GM12878 (cell line): ENCODE measurements at regions not wholly inside any gene's neighbourhood (a gene's known extent, or its start where the extent isn't known, plus 50 kb on each side); places are given as distances from the start of the nearest gene placed in this dataset.

ENCODE experiments used
- ATAC-seq: fragments of 200-7000 bp; cut with Tn5 transposase; 3 replicates; pipeline ENCODE4 v1.9.1; 2020; ENCODE audit warnings: mild to moderate bottlenecking, moderate library complexity
- BruUV-seq: library from RNA; stranded (reverse); fragments of 400-500 nt; replicated peaks from 2 replicates; lab custom pipeline; 2021; lab: Mats Ljungman, UMichigan
- CTCF ChIA-PET: fragments of 300-600 bp; sonication (Branson Sonifier 250); formaldehyde crosslinking; extraction: SDS; loops from one replicate; lab custom pipeline; 2021; ENCODE audit warnings: inconsistent platforms; lab: Yijun Ruan, JAX
- POLR2A ChIA-PET: fragments of 350-600 bp; formaldehyde crosslinking; extraction: SDS; loops from one replicate; lab custom pipeline; 2021; ENCODE audit warnings: inconsistent platforms; lab: Charles Lee
- RAD21 ChIA-PET: fragments of 300-600 bp; sonication (Branson Sonifier 250); formaldehyde crosslinking; loops from one replicate; lab custom pipeline; 2023; ENCODE audit warnings: antibody characterized with exemption; ENCODE audit not compliant: unreplicated experiment; lab: Charles Lee
- SMC1A ChIA-PET: fragments of 300-600 bp; sonication (Branson Sonifier 250); formaldehyde crosslinking; loops from one replicate; lab custom pipeline; 2023; ENCODE audit not compliant: unreplicated experiment, uncharacterized antibody; lab: Charles Lee
- DNase-seq: peaks from one replicate; pipeline ENCODE4 v3.0.0-alpha.2; 2011; ENCODE audit warnings: low read depth, low spot score
- FAIRE-seq: peaks from 3 replicates; lab custom pipeline; 2011; peaks lifted over from hg19 to GRCh38; lab: Jason Lieb, UNC
- H2AFZ ChIP-seq: 2 replicates; pipeline ENCODE4 v1.6.0; 2011; ENCODE audit warnings: low read depth, low read length, control low read depth; ENCODE audit not compliant: control insufficient read depth
- H3K27ac ChIP-seq: 2 replicates; pipeline ENCODE4 v1.5.1; 2011; ENCODE audit warnings: control low read depth; ENCODE audit not compliant: control insufficient read depth, insufficient read depth
- H3K27me3 ChIP-seq, 2 experiments: replicated peaks in 1 of 2; 2 replicates each; pipeline versions ENCODE4 v1.6.0 to v1.6.1; 2011; ENCODE audit warnings: low read length in 1 of 2; ENCODE audit not compliant: control insufficient read depth in 2 of 2, insufficient read depth in 2 of 2
- H3K36me3 ChIP-seq, 2 experiments: 2 replicates each; pipeline ENCODE4 v1.5.1; 2011; ENCODE audit warnings: low read length in 1 of 2; ENCODE audit not compliant: control insufficient read depth in 2 of 2, insufficient read depth in 2 of 2
- H3K4me1 ChIP-seq: 2 replicates; pipeline ENCODE4 v1.6.1; 2011; ENCODE audit warnings: mild to moderate bottlenecking, low read length, moderate library complexity, mixed read lengths; ENCODE audit not compliant: control insufficient read depth, insufficient read depth
- H3K4me2 ChIP-seq: 2 replicates; pipeline ENCODE4 v1.6.0; 2011; ENCODE audit warnings: control low read depth; ENCODE audit not compliant: control insufficient read depth, insufficient read depth
- H3K4me3 ChIP-seq: fragments of 200-600 bp; sonication (generic); 2 replicates; pipeline ENCODE4 v1.5.1; 2016
- H3K79me2 ChIP-seq: 2 replicates; pipeline ENCODE4 v1.6.0; 2011; ENCODE audit warnings: low read length; ENCODE audit not compliant: control insufficient read depth, insufficient read depth
- H3K9ac ChIP-seq: 2 replicates; pipeline ENCODE4 v1.8.0; 2011; ENCODE audit warnings: low read length, control low read depth, mixed read lengths; ENCODE audit not compliant: control insufficient read depth, insufficient read depth
- H3K9me3 ChIP-seq: replicated peaks from 3 replicates; pipeline ENCODE4 v1.5.1; 2011; ENCODE audit warnings: mild to moderate bottlenecking, low read length; ENCODE audit not compliant: control insufficient read depth, insufficient read depth
- H4K20me1 ChIP-seq: 2 replicates; pipeline ENCODE4 v1.6.0; 2011; ENCODE audit not compliant: control insufficient read depth, insufficient read depth
- ATF7 ChIP-seq: fragments of 450-650 bp; IDR thresholded peaks from 2 replicates; pipeline ENCODE4 v1.6.1; 2016; ENCODE audit warnings: low read depth, mild to moderate bottlenecking
- BMI1 ChIP-seq: fragments of 450-650 bp; IDR thresholded peaks from 2 replicates; pipeline ENCODE4 v1.6.1; 2016; ENCODE audit warnings: mild to moderate bottlenecking, moderate library complexity, borderline replicate concordance
- CBFB ChIP-seq: IDR thresholded peaks from 2 replicates; pipeline ENCODE4 v1.6.1; 2016; ENCODE audit warnings: antibody characterized with exemption, low read depth
- CBX5 ChIP-seq: sonication (generic); IDR thresholded peaks from 2 replicates; pipeline ENCODE4 v1.6.1; 2016; ENCODE audit warnings: low read depth, moderate library complexity, mild to moderate bottlenecking, inconsistent platforms
- FOXK2 ChIP-seq: fragments of 450-650 bp; IDR thresholded peaks from 2 replicates; pipeline ENCODE4 v1.6.1; 2017; ENCODE audit warnings: mild to moderate bottlenecking, moderate library complexity
- HCFC1 ChIP-seq: fragments of 150-350 bp; IDR thresholded peaks from 2 replicates; pipeline ENCODE4 v1.6.1; 2014; ENCODE audit warnings: low read length
- IKZF2 ChIP-seq, 2 experiments: fragments of 450-650 bp; IDR thresholded peaks; 2 replicates each; pipeline ENCODE4 v1.6.1; 2017; ENCODE audit warnings: mild to moderate bottlenecking in 2 of 2, moderate library complexity in 2 of 2
- MEF2B ChIP-seq: fragments of 450-650 bp; IDR thresholded peaks from 2 replicates; pipeline ENCODE4 v1.6.1; 2018; ENCODE audit warnings: mild to moderate bottlenecking, moderate library complexity; ENCODE audit not compliant: partially characterized antibody, poor library complexity, severe bottlenecking
- NBN ChIP-seq: fragments of 450-650 bp; IDR thresholded peaks from 2 replicates; pipeline ENCODE4 v1.6.1; 2016
- NFIC ChIP-seq: IDR thresholded peaks from 2 replicates; pipeline ENCODE4 v1.6.1; 2012; ENCODE audit warnings: low read depth, mild to moderate bottlenecking, inconsistent platforms, low read length, moderate library complexity
- NR2C2 ChIP-seq: IDR thresholded peaks from 2 replicates; pipeline ENCODE4 v1.6.1; 2011; ENCODE audit warnings: borderline replicate concordance, low read depth; ENCODE audit not compliant: control insufficient read depth, insufficient read length
- RUNX3 ChIP-seq: IDR thresholded peaks from 2 replicates; pipeline ENCODE4 v1.6.1; 2012; ENCODE audit warnings: low read length, inconsistent platforms
- SIX5 ChIP-seq: IDR thresholded peaks from 2 replicates; pipeline ENCODE4 v1.6.1; 2011; ENCODE audit warnings: mild to moderate bottlenecking, low read depth, low read length, moderate library complexity; ENCODE audit not compliant: severe bottlenecking
- SMC3 ChIP-seq: IDR thresholded peaks from 2 replicates; pipeline ENCODE4 v1.6.1; 2011; ENCODE audit warnings: low read length, improper control_type of control experiment, borderline replicate concordance
- SP1 ChIP-seq: IDR thresholded peaks from one replicate; pipeline ENCODE4 v1.6.1; 2011; ENCODE audit warnings: low read depth, low read length
- SREBF2 ChIP-seq: IDR thresholded peaks from 2 replicates; pipeline ENCODE4 v1.6.1; 2012; ENCODE audit warnings: mild to moderate bottlenecking, low read length
- SRF ChIP-seq, 2 experiments: IDR thresholded peaks; 2 replicates each; pipeline ENCODE4 v1.6.1; 2011; ENCODE audit warnings: low read depth in 2 of 2, low read length in 2 of 2, mild to moderate bottlenecking in 1 of 2, moderate library complexity in 1 of 2
- STAT3 ChIP-seq: IDR thresholded peaks from 2 replicates; pipeline ENCODE4 v1.6.1; 2011; ENCODE audit warnings: low read depth, low read length, improper control_type of control experiment
- TBL1XR1 ChIP-seq: IDR thresholded peaks from 2 replicates; pipeline ENCODE4 v1.6.1; 2012; ENCODE audit warnings: low read depth, low read length, improper control_type of control experiment
- ZBED1 ChIP-seq: IDR thresholded peaks from 2 replicates; pipeline ENCODE4 v1.6.1; 2016; ENCODE audit warnings: borderline replicate concordance
- ZNF24 ChIP-seq: fragments of 450-650 bp; IDR thresholded peaks from 2 replicates; pipeline ENCODE4 v1.6.1; 2017; ENCODE audit warnings: antibody characterized with exemption, mild to moderate bottlenecking
- ZNF274 ChIP-seq: IDR thresholded peaks from one replicate; pipeline ENCODE4 v1.8.0; 2011; ENCODE audit not compliant: insufficient read length, insufficient read depth
- WGBS: methylation state at CpG from one replicate; pipeline ENCODE4 v1.1.6; 2016; ENCODE audit warnings: low lambda C conversion rate; ENCODE audit not compliant: insufficient replicate concordance, insufficient coverage; ENCODE audit errors: missing lambda C conversion rate; 5-methylcytosine and 5-hydroxymethylcytosine counted together
- in situ Hi-C: fragments of 300-500 bp; cut with MboI; formaldehyde crosslinking; loops from 9 replicates; pipeline ENCODE4 v1.14.3; 2018; ENCODE audit warnings: mixed read lengths
- intact Hi-C: fragments of 100-400 bp; cut with micrococcal nuclease; formaldehyde crosslinking; loops from one replicate; pipeline ENCODE4 v1.14.2; 2022; ENCODE audit not compliant: unreplicated experiment
- TF ChIP-seq, protein P1 (sequence below): IDR thresholded peaks from 2 replicates; pipeline ENCODE4 v1.6.1; 2011; ENCODE audit warnings: borderline replicate concordance, low read depth, mild to moderate bottlenecking, moderate library complexity, mixed read lengths, low read length; ENCODE audit not compliant: insufficient read depth; ENCODE audit errors: extremely low read length
- TF ChIP-seq, protein P2 (sequence below): IDR thresholded peaks from 2 replicates; pipeline ENCODE4 v1.6.1; 2011; ENCODE audit warnings: low read depth, mild to moderate bottlenecking, low read length, moderate library complexity, borderline replicate concordance; ENCODE audit errors: extremely low read depth
- TF ChIP-seq, protein P3 (sequence below): IDR thresholded peaks from 2 replicates; pipeline ENCODE4 v1.6.1; 2012; ENCODE audit warnings: low read depth, low read length, improper control_type of control experiment

DNA sequence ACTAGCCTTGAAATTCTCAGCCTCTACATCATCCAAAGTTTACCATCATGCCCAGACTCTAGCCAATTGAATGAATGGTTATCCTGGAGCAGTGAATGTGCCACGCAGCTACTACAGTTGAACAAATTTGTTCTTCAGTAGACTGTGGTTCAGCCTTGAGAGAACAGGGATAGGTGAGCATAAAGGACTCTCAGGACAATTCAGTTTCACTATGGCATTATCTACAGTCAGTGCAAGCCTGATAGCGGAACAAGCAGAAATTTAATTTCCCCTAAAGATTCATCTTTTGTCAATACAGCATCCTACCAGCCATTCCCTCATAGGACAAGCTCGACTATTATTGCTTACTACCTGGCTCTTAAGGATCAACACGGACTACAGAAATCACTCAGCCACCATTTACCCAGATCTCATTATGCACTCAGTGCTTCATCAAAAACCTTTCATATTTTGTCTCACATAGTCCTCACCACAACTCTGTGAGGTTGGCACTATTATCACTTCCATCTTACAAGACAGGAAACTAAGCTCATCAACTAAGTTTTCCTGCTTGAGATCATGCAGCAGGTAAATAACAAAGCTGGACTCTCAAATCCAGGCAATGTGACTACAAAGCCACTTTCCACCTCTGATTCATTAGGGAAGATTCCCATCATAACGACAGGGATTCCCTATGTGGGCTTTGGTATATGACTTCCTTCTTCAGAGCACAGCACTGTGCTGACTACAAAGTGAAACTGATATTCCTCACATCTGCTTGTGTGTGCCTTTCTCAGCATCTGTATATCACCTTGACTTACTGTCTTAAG, 181.5 kb upstream of the ACVR2A start:
- no peaks in the 10 kb centered on the region; the same call in 1 of the 2 replicates for H3K4me1 ChIP-seq
- no peaks in the 10 kb centered on the region for H3K27me3 ChIP-seq
- 65% methylated on average over 5 of the region's 5 CpGs for WGBS
- ATAC-seq (peak; percentile 90), DNase-seq (peak; percentile 64), FAIRE-seq (peak; percentile 66)
- no peak overlapping the region for H3K9ac ChIP-seq
- ChIA-PET SMC1A (interaction anchor here (0.6 to 2.3 kb wide), 15 partner anchors 9 to 842 kb away, joined by 3 to 9 read pairs (median 4); no protein-coding TSS in a partner anchor), CTCF (interaction anchor here (0.7 to 1.5 kb wide), 5 partner anchors 8 to 248 kb away, joined by 3 to 4 read pairs (median 3); no protein-coding TSS in a partner anchor), RAD21 (interaction anchor here (1.1 to 1.4 kb wide), 2 partner anchors 19 to 23 kb away, joined by 4 read pairs; no protein-coding TSS in a partner anchor), POLR2A (interaction anchor here (0.8 to 1.2 kb wide), 2 partner anchors 24 to 28 kb away, joined by 4 read pairs; no protein-coding TSS in a partner anchor)
- BruUV-seq: no TSS peak
- H3K36me3 ChIP-seq: no peaks in the 10 kb centered on the region
- H3K4me3 ChIP-seq: peak overlapping the region; percentile 33; the same call in 1 of the 2 replicates
- peak overlapping the region; percentile 31 for H2AFZ ChIP-seq
- H4K20me1 ChIP-seq: no peaks in the 10 kb centered on the region
- 0 out of 2 replicates have a peak overlapping the region, but pooled peaks have one; percentile 1 for H3K27ac ChIP-seq
- H3K79me2 ChIP-seq: no peaks in the 10 kb centered on the region
- in situ Hi-C loops: no loop called here
- peak overlapping the region; percentile 43; the same call in 1 of the 2 replicates for H3K4me2 ChIP-seq
- intact Hi-C loops: no loop called here
- H3K9me3 ChIP-seq: peaks cover 1% of the 10 kb centered on the region; the same call in 2 of the 3 replicates
- TF ChIP-seq CBX5 (no peak), SRF (IDR thresholded peaks at IDR 0.05; ENCODE audit: low read depth in 2 of 2, low read length in 2 of 2) (no peak), SP1 (no peak), TBL1XR1 (no peak), ATF7 (no peak), NFIC (no peak), HCFC1 (no peak), BMI1 (no peak), NR2C2 (no peak), SIX5 (no peak), ZBED1 (no peak), RUNX3 (peak; percentile 22), MEF2B (no peak), SMC3 (no peak), CBFB (no peak), ZNF274 (no peak), NBN (no peak), IKZF2 (IDR thresholded peaks at IDR 0.05) (peak; percentile 52 to 55; a peak in 3 of 4 replicates), FOXK2 (no peak), SREBF2 (no peak), STAT3 (no peak), ZNF24 (no peak)
- TF ChIP-seq, protein P1, sequence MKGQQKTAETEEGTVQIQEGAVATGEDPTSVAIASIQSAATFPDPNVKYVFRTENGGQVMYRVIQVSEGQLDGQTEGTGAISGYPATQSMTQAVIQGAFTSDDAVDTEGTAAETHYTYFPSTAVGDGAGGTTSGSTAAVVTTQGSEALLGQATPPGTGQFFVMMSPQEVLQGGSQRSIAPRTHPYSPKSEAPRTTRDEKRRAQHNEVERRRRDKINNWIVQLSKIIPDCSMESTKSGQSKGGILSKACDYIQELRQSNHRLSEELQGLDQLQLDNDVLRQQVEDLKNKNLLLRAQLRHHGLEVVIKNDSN: no peak
- TF ChIP-seq, protein P2, sequence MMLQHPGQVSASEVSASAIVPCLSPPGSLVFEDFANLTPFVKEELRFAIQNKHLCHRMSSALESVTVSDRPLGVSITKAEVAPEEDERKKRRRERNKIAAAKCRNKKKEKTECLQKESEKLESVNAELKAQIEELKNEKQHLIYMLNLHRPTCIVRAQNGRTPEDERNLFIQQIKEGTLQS: no peak
- TF ChIP-seq, protein P3, sequence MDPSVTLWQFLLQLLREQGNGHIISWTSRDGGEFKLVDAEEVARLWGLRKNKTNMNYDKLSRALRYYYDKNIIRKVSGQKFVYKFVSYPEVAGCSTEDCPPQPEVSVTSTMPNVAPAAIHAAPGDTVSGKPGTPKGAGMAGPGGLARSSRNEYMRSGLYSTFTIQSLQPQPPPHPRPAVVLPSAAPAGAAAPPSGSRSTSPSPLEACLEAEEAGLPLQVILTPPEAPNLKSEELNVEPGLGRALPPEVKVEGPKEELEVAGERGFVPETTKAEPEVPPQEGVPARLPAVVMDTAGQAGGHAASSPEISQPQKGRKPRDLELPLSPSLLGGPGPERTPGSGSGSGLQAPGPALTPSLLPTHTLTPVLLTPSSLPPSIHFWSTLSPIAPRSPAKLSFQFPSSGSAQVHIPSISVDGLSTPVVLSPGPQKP: no peak
